ENCODE measurements at regions not wholly inside any gene's neighbourhood (a gene's known extent, or its start where the extent isn't known, plus 50 kb on each side); places are given as distances from the start of the nearest gene placed in this dataset.
"Not testable (repeated sequence)": the region's sequence is repeated elsewhere in the genome, so short reads cannot be mapped to it uniquely, and the experiment has no call there.

GRCh38 chr7:80018941-80019808 lies 115.5 kb upstream of the GNAI1 start:
- peak; percentile 58 for DNase-seq (ENCODE audit: low spot score)

GRCh38 chr7:80017101-80017698 lies 117.4 kb upstream of the GNAI1 start:
- DNase-seq (ENCODE audit: low spot score) = no peak

GRCh38 chr7:80014511-80014910 lies 120.1 kb upstream of the GNAI1 start:
- DNase-seq (ENCODE audit: low spot score) = peak; percentile 15

GRCh38 chr7:80008039-80008438 lies 126.6 kb upstream of the GNAI1 start:
- DNase-seq (ENCODE audit: low spot score) = no peak

- no peak for DNase-seq (ENCODE audit: low spot score)
Observed at GRCh38 chr7:80002865-80003264, 131.8 kb upstream of the GNAI1 start.

GRCh38 chr7:79998363-79998762 lies 136.3 kb upstream of the GNAI1 start:
- DNase-seq (ENCODE audit: low spot score) = no peak

GRCh38 chr7:79997345-79997744 lies 137.3 kb upstream of the GNAI1 start:
- DNase-seq (ENCODE audit: low spot score) = no peak

GRCh38 chr7:79995741-79996140 lies 138.9 kb upstream of the GNAI1 start:
- not testable (repeated sequence) for DNase-seq (ENCODE audit: low spot score)

GRCh38 chr7:79988653-79989052 lies 146.0 kb upstream of the GNAI1 start:
- no peak for DNase-seq (ENCODE audit: low spot score)

GRCh38 chr7:79984210-79984609 lies 150.4 kb upstream of the GNAI1 start:
- DNase-seq (ENCODE audit: low spot score) = no peak

- peak; percentile 37 for DNase-seq (ENCODE audit: low spot score)
Observed at GRCh38 chr7:79982141-79982770, 152.4 kb upstream of the GNAI1 start.

- DNase-seq (ENCODE audit: low spot score) = no peak
Observed at GRCh38 chr7:79980376-79980775, 154.3 kb upstream of the GNAI1 start.

- DNase-seq (ENCODE audit: low spot score) = no peak
Observed at GRCh38 chr7:79979437-79979836, 155.2 kb upstream of the GNAI1 start.

GRCh38 chr7:79977481-79977880 lies 157.2 kb upstream of the GNAI1 start:
- DNase-seq (ENCODE audit: low spot score) = no peak

GRCh38 chr7:79976711-79977020 lies 158.0 kb upstream of the GNAI1 start:
- not testable (repeated sequence) for DNase-seq (ENCODE audit: low spot score)

GRCh38 chr7:79975986-79976710 lies 158.5 kb upstream of the GNAI1 start:
- not testable (repeated sequence) for DNase-seq (ENCODE audit: low spot score)

GRCh38 chr7:79973455-79973854 lies 161.2 kb upstream of the GNAI1 start:
- DNase-seq (ENCODE audit: low spot score) = no peak

- no peak for DNase-seq (ENCODE audit: low spot score)
Observed at GRCh38 chr7:79971058-79971457, 163.6 kb upstream of the GNAI1 start.

- no peak for DNase-seq (ENCODE audit: low spot score)
Observed at GRCh38 chr7:79968894-79969293, 165.7 kb upstream of the GNAI1 start.

- DNase-seq (ENCODE audit: low spot score) = no peak
Observed at GRCh38 chr7:79968077-79968648, 166.5 kb upstream of the GNAI1 start.

GRCh38 chr7:79965946-79966345 lies 168.7 kb upstream of the GNAI1 start:
- no peak for DNase-seq (ENCODE audit: low spot score)

- DNase-seq (ENCODE audit: low spot score) = no peak
Observed at GRCh38 chr7:79964463-79964862, 170.2 kb upstream of the GNAI1 start.
